H54 (cell line): ENCODE measurements at regions not wholly inside any gene's neighbourhood (a gene's known extent, or its start where the extent isn't known, plus 50 kb on each side); places are given as distances from the start of the nearest gene placed in this dataset.
A peak's percentile ranks its signal among the peaks of the same experiment; 100 is the strongest.

Source experiments
- DNase-seq: peaks from one replicate; pipeline ENCODE4 v3.0.0; 2011; ENCODE audit warnings: low spot score, mixed read lengths; ENCODE audit not compliant: insufficient read length
- FAIRE-seq: peaks from 3 replicates; lab custom pipeline; 2011; peaks lifted over from hg19 to GRCh38; lab: Jason Lieb, UNC
- POLR2A ChIP-seq: IDR thresholded peaks from 2 replicates; pipeline ENCODE4 v1.6.1; 2011; ENCODE audit warnings: low read depth, mild to moderate bottlenecking, low read length

DNA sequence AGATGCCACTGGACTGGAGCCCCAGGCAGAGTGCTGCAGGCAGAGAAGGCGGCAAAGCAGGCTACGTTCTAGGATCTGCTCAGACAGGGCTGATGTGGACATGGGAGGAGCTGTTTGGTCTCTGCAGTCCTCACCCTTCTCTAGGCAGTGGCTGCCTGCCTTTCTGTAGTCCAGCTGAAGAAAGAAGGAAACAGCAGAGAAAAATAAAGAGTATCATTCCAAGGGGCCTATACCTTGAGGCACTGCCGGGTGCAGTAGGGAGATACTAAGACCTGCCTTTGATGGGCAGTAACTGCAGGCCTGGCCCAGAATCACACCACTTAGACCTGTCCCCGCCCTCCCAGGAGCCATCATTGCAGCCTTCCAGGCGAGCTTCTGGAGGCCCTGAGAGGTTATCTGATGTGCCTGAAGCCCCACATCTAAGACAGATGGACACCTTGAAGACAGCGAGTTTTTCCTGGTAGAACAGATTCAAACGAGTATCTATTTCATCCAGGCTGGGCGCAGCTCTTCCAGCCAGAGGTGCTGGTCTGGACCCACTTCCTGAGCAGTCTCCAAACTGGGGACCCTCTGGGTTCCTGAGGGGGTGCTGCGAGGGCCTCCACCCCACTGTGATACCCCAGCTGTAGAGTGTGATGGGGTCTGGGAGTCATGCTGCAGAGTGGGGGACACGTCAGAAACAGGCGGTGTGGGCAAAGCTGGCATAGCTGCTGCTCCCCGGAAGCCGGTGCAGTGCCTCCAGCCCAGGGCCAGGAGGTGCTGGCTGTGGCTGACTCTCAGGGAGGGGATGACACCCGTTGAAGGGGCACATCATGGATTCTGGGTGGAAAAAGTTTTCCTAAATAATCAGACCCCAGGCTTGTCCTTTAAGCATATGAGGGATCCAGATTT, 87.3 kb upstream of the OTOS start:
- no peak for TF ChIP-seq POLR2A
- DNase-seq (no peak), FAIRE-seq (no peak)

DNA sequence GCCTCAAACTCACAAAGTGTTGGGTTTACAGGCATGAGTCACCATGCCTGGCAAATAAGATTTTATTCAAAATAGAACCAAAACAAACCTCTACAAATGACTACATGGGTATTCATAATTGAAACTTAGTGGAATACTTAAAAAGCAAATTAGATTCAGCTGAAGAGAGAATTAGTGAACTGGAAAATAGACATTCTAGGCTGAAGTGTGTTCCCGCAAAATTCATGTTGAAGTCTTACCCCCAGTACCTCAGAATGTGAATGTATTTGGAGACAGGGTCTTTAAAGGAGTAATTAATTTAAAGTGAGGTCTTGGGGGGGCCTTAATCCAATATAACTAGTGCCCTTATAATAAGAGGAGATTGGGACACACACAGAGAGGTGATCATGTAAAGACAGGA, 88.5 kb upstream of the OTOS start:
- FAIRE-seq (no peak), DNase-seq (no peak)
- TF ChIP-seq POLR2A, result no peak

DNA sequence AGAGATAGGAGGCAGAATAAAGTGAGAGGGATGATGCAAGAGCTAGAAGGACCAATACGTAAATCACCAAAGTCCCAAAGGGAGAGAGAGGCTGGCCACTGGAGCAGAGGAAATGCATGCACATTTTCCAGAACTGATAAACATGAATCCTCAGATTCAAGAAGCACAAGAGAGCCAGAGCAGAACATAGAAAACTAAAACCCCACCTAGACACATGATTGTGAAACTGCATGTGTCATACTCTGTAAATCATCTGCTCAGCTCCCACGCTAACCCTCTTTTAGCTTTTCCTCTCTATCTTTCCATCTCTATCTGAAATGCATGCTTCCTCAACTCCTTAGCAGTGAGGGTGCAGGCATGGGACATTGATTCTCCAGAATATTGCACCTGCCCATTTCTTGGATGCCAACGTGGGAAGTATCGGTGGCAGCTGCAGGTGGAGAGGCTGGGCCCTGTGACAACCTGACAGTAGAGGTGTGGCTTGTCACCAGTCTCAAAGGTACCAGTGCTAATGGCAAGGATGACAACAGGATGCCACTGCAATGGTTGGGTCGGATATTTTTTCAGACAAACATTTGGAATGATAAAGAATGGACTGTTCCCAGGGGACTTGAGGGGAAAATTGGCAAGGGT, 89.3 kb upstream of the OTOS start:
- FAIRE-seq (no peak), DNase-seq (no peak)
- no peak for TF ChIP-seq POLR2A

DNA sequence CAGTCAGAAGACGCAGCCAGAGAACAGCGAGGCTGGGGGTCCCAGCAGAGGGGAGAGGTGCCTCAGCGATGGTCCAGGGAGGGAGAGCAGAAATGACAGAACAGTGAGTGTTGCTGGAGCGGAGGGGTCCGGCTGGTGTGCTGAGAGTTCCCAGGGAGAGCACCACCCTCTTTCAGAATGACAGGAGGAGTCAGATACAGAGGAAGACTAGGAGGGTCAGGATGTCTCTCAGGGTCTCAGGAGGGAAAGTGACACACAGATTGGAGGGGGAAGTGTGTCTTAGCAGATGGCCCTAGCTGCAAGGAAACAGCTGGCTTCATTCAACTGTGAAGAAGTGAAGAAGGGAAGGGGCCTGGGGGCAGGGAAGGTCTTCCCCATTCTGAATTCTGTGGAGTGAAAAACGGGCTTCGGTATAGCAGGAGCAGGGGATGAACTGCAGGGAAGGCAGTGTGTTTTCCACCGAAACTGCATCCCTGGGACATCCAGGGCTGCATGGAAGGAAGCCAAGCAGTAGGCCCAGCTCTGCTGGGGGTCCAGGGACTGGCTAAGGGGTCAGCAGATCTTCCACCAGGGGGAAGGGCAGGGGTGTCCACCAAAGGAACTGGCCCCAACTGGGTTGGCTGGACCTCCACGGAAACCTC, 90.0 kb upstream of the OTOS start:
- FAIRE-seq (no peak), DNase-seq (no peak)
- TF ChIP-seq POLR2A, result no peak

DNA sequence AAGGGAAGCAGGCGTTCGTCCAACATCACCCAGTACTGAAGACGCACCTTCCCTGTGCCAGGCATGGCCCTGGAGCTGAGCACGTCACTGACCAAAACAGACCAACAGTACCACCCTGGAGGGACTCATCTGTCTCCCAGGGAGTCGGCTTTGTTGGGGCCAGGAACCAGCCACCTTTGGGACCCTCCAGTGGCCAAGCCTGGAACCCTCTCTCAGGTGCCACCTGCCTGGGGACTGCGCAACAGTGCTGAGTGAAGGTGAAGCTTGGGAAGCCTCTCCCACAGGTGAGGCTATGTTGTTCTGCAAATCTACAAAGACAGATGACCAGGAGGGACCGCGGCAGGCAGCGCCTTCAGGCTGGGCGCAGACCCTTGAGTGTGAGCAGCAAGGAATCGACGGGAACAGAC, 91.4 kb upstream of the OTOS start:
- TF ChIP-seq POLR2A, result no peak
- FAIRE-seq (no peak), DNase-seq (no peak)

DNA sequence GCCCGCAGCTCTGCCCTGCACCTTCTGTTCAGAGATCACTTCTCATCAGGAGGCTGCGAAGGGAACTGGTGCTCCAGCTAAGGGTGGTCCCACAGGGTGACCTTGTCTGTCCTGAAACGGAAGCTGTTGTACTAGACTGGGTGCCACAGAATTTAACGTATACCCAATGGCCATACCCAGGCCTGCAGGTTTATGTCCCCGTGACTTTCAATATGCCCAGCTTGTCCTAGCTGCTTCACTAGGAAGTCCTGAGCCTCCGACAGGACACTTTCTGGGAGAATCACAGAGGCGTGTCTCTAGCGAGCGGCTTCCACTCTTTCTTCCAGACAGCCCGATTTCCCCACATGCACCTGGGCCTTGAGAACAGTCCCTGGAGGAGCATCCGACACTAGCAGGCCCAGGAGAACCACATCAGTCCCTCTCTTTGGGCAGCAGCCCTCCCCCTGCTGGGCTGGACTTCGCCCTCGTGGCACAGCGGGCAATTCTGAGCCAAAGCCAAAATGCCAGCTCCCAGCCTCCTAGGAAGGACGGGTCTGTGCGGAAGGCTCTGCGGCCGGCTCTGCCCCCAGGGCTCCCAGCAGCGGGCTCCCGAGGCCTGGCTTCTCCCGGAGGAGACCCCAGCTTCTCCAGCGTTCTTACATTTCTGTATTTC, 91.9 kb upstream of the OTOS start:
- DNase-seq (no peak), FAIRE-seq (no peak)
- no peak for TF ChIP-seq POLR2A

DNA sequence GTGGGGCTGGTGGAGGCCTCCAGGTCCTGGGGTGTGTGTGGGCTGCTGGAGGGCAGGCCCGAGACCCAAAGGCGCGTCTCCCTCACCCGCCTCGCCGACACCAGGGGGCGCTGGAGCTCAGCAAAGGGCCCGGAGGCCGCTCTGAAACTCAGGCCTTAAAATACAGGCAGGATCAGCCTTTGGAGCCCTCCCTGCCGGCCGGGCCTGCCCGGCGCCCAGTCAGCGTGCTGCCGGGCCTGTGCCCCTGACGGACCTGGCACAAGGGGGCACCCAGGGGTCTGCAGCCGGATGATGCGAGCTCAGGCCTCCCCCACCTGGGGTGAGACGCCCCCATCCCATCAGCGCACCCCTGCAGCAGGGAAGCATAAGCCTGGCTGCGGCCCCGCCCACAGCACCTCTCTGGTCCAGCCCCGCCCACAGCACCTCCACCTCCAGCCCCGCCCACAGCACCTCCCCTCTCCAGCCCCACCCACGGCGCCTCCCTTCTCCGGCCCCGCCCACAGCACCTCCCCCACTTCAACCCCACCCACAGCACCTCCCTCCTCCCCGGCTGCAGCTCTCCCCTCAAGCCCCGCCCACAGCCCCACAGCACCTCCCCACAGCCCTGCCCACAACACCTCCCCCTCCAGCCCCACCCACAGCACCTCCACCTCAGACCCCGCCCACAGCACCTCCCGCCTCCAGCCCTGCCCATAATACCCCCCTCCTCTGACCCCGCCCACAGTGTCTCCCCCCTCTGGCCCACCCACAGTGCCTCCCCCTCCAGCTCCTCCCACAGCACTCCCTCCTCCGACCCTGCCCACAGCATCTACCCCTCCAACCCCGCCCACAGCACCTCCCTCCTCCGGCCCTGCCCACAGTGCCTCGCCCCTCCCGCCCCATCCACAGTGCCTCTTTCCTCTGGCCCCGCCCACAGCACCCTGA, 92.8 kb upstream of the OTOS start:
- TF ChIP-seq POLR2A, result no peak
- peak; percentile 86 for DNase-seq
- FAIRE-seq, result no peak

DNA sequence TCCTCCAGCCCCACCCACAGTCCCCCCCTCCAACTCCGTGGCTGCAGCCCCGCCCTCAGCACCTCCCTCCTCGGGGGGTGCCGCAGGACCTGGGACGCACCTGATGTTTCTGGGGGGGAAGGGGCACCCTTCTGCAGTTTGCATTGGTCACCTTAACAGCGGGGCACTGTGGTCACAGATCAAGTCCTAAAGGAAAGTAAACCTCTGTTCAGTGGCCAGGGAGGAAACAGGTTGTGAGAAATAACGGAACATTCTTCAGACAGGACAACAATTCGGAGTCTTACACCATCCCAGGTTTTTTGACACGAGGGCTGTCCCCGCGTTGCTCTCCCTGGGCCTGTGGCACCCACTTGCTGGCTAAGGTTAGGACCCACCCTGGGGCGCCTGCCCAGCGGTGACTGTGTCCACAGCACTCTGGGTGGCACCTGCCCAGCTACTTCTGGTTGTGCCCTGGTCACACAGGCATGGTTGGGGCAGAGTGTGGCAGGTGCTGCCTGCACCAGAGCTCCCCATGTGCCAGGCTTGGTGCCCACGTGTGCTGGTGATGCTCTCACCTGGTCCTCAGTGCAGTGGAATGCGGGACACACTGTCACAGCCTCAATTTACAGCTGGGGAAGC, 93.5 kb upstream of the OTOS start:
- no peak for TF ChIP-seq POLR2A
- FAIRE-seq (no peak), DNase-seq (no peak)

DNA sequence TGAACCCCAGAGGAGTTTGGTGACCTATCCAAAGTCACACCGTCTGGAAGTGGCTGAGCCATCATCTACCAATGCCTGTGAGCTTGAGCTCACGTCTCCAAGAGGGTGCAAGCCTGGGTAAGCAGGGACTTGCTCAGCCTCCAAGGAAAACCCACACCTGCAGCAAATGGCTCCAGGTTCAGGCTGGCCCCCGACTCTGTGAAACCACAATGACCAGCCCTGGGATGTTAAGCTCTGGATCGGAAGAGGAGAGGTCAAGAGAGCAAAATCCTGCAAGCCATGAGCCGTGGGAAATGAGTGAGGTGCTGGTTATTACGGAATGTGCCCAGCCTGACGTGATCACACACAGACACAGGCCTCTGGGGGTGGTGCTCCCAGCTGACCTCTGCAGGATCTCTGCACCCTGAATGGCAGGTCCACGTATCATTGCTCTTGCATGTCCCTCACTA, 94.1 kb upstream of the OTOS start:
- DNase-seq (no peak), FAIRE-seq (no peak)
- TF ChIP-seq POLR2A, result no peak

DNA sequence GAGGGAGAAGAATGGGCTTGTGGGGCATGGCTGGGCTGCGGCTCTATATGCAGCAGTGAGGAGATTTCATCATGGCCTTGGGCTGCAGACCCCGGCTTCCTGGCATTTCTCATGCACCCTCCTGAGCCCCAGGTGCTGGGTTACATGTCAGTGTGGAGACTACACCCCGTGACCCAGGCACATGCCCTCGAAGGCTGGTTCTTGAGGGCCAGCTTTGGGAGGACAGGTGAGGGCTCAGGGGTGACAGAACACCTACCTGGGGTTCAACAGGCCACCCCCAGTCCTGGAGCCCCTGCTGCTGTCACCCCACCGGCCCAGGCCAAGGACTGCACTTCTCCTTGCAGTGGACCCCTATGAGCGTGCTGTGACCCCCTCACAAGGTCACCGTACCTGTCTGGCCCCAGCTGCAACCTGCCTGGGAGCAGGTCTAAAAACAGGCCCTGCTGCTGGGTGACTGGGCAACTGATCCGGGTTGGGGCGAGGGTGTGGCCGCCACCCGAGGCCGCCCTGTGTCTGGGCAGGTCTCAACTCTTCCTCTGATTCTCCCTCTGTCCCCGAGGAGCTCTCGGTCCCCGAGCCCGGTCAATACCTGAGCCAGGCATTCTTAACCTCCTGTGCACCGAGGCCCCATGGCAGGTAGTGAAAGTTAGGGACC, 94.8 kb upstream of the OTOS start:
- TF ChIP-seq POLR2A, result no peak
- no peak for DNase-seq
- no peak for FAIRE-seq

DNA sequence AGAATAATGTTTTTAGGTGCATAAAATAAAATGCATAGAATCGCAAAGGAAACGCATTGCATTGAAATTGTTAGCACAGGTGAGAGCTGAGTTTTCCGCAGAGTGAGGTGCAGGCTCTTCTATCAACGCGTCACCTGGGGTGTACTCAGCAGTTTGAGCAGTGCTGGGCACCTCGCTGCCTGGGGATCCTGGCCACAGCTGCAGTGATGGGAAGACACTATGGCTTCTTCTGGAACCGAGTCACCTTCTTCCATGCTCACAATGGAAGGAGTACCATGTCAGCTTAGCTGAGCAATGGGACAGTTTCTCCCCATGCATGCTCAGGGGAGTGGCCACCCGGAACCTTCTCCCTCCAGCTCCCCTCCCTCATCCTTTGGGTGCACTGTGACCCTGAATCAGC, 95.4 kb upstream of the OTOS start:
- FAIRE-seq, result no peak
- DNase-seq, result no peak
- TF ChIP-seq POLR2A, result no peak
